IMR-90 (cell line): ENCODE measurements at regions not wholly inside any gene's neighbourhood (a gene's known extent, or its start where the extent isn't known, plus 50 kb on each side); places are given as distances from the start of the nearest gene placed in this dataset.

ENCODE experiments used
- ATAC-seq: fragments of 200-7000 bp; cut with Tn5 transposase; 2 replicates; pipeline ENCODE4 v1.9.1; 2020; ENCODE audit warnings: low read depth, mild to moderate bottlenecking, moderate library complexity
- BruUV-seq: library from RNA; stranded (reverse); fragments of 400-500 nt; replicated peaks from 2 replicates; lab custom pipeline; 2021; lab: Mats Ljungman, UMichigan
- CTCF ChIA-PET: fragments of 300-600 bp; formaldehyde crosslinking; extraction: SDS; loops from one replicate; lab custom pipeline; 2021; ENCODE audit warnings: antibody characterized with exemption; lab: Yijun Ruan, JAX
- POLR2A ChIA-PET: fragments of 300-600 bp; sonication (Branson Sonifier 250); formaldehyde crosslinking; loops from one replicate; lab custom pipeline; 2022; ENCODE audit warnings: antibody characterized with exemption; ENCODE audit not compliant: unreplicated experiment; lab: Charles Lee
- DNase-seq: peaks from one replicate; pipeline ENCODE4 v3.0.0; 2013
- H2AFZ ChIP-seq: replicated peaks from 2 replicates; pipeline ENCODE3; 2013; ENCODE audit warnings: low read length, mild to moderate bottlenecking; ENCODE audit not compliant: poor library complexity
- H2AK5ac ChIP-seq: 2 replicates; pipeline ENCODE4 v1.6.1; 2013; ENCODE audit warnings: low read depth, low read length, inconsistent platforms
- H2AK9ac ChIP-seq: replicated peaks from 2 replicates; pipeline ENCODE3; 2013; ENCODE audit warnings: mild to moderate bottlenecking, low read depth, low read length, moderate library complexity; ENCODE audit not compliant: poor library complexity
- H2BK120ac ChIP-seq: 2 replicates; pipeline ENCODE4 v1.6.1; 2013; ENCODE audit warnings: low read depth, low read length, inconsistent platforms
- H2BK15ac ChIP-seq: 3 replicates; pipeline ENCODE4 v1.6.1; 2013; ENCODE audit warnings: low read depth, low read length, inconsistent platforms
- H2BK20ac ChIP-seq: 2 replicates; pipeline ENCODE4 v1.6.1; 2013; ENCODE audit warnings: low read depth, mild to moderate bottlenecking, inconsistent platforms, low read length, moderate library complexity
- H2BK5ac ChIP-seq: 2 replicates; pipeline ENCODE4 v1.6.1; 2013; ENCODE audit warnings: mild to moderate bottlenecking, low read depth, low read length, inconsistent platforms; ENCODE audit not compliant: poor library complexity, severe bottlenecking
- H3K14ac ChIP-seq: replicated peaks from 2 replicates; pipeline ENCODE4 v1.6.1; 2013; ENCODE audit warnings: low read depth, low read length, inconsistent platforms
- H3K18ac ChIP-seq: 2 replicates; pipeline ENCODE4 v1.6.1; 2013; ENCODE audit warnings: low read depth, low read length, control low read depth
- H3K23ac ChIP-seq: 2 replicates; pipeline ENCODE4 v1.6.1; 2013; ENCODE audit warnings: low read depth, low read length, inconsistent platforms
- H3K27ac ChIP-seq: 2 replicates; pipeline ENCODE4 v1.5.1; 2013; ENCODE audit warnings: mild to moderate bottlenecking, control low read depth, low read length; ENCODE audit not compliant: insufficient read depth
- H3K27me3 ChIP-seq: 2 replicates; pipeline ENCODE4 v1.6.1; 2013; ENCODE audit warnings: low read length; ENCODE audit not compliant: control insufficient read depth, insufficient read depth
- H3K36me3 ChIP-seq: 2 replicates; pipeline ENCODE4 v1.6.1; 2013; ENCODE audit warnings: low read length, mixed read lengths; ENCODE audit not compliant: control insufficient read depth, insufficient read depth
- H3K4ac ChIP-seq: 2 replicates; pipeline ENCODE4 v1.6.1; 2013; ENCODE audit warnings: low read depth, low read length, inconsistent platforms
- H3K4me1 ChIP-seq: 2 replicates; pipeline ENCODE4 v1.6.1; 2013; ENCODE audit warnings: low read length, mixed read lengths; ENCODE audit not compliant: control insufficient read depth, insufficient read depth
- H3K4me2 ChIP-seq: 2 replicates; pipeline ENCODE4 v1.6.1; 2013; ENCODE audit warnings: low read depth, mild to moderate bottlenecking, control low read depth, low read length, moderate library complexity
- H3K4me3 ChIP-seq: 2 replicates; pipeline ENCODE4 v1.5.1; 2013; ENCODE audit warnings: low read depth, mild to moderate bottlenecking, control low read depth, low read length, moderate library complexity; ENCODE audit not compliant: insufficient read depth
- H3K56ac ChIP-seq: 2 replicates; pipeline ENCODE4 v1.6.1; 2013; ENCODE audit warnings: low read length, inconsistent platforms; ENCODE audit not compliant: insufficient read depth; ENCODE audit errors: extremely low read depth
- H3K79me1 ChIP-seq, 2 experiments: 2 replicates each; pipeline ENCODE4 v1.6.1; 2013; ENCODE audit warnings: low read length in 2 of 2, inconsistent platforms in 1 of 2, low read depth in 1 of 2
- H3K9ac ChIP-seq: 2 replicates; pipeline ENCODE4 v1.6.1; 2013; ENCODE audit warnings: low read depth, low read length, control low read depth
- H3K9me1 ChIP-seq: 2 replicates; pipeline ENCODE4 v1.6.1; 2013; ENCODE audit warnings: low read length, inconsistent platforms; ENCODE audit not compliant: insufficient read depth
- H3K9me3 ChIP-seq: 2 replicates; pipeline ENCODE4 v1.6.1; 2013; ENCODE audit warnings: low read length; ENCODE audit not compliant: control insufficient read depth, insufficient read depth
- H4K20me1 ChIP-seq: 2 replicates; pipeline ENCODE4 v1.6.1; 2013; ENCODE audit warnings: low read length, inconsistent platforms; ENCODE audit not compliant: insufficient read depth
- H4K5ac ChIP-seq: 2 replicates; pipeline ENCODE4 v1.6.1; 2013; ENCODE audit warnings: mild to moderate bottlenecking, low read depth, low read length, control low read depth
- H4K8ac ChIP-seq, 2 experiments: 2 replicates each; pipeline ENCODE4 v1.6.1; 2013; ENCODE audit warnings: low read depth in 2 of 2, low read length in 2 of 2, control low read depth in 1 of 2, inconsistent platforms in 1 of 2
- H4K91ac ChIP-seq: 2 replicates; pipeline ENCODE4 v1.6.1; 2013; ENCODE audit warnings: low read depth, low read length, inconsistent platforms; ENCODE audit not compliant: insufficient read depth
- BHLHE40 ChIP-seq: fragments of 150-350 bp; IDR thresholded peaks from 2 replicates; pipeline ENCODE4 v1.6.1; 2016; ENCODE audit warnings: mild to moderate bottlenecking, low read depth, low read length
- CEBPB ChIP-seq: IDR thresholded peaks from 2 replicates; pipeline ENCODE4 v1.6.1; 2012; ENCODE audit warnings: low read depth, low read length, improper control_type of control experiment
- CHD1 ChIP-seq: IDR thresholded peaks from 2 replicates; pipeline ENCODE4 v1.6.1; 2012; ENCODE audit warnings: low read depth, low read length, improper control_type of control experiment
- CTCF ChIP-seq: conservative IDR thresholded peaks from 2 replicates; pipeline ENCODE4 v1.5.1; 2012; ENCODE audit warnings: mild to moderate bottlenecking, low read depth, low read length, improper control_type of control experiment
- FOS ChIP-seq: fragments of 150-350 bp; IDR thresholded peaks from 2 replicates; pipeline ENCODE4 v1.6.1; 2016; ENCODE audit warnings: low read depth, low read length
- MAFK ChIP-seq: IDR thresholded peaks from 2 replicates; pipeline ENCODE4 v1.6.1; 2012; ENCODE audit warnings: low read depth, low read length, improper control_type of control experiment
- MAZ ChIP-seq: IDR thresholded peaks from 2 replicates; pipeline ENCODE4 v1.6.1; 2012; ENCODE audit warnings: low read depth, mild to moderate bottlenecking, low read length, improper control_type of control experiment, moderate library complexity, borderline replicate concordance
- MXI1 ChIP-seq: IDR thresholded peaks from 2 replicates; pipeline ENCODE4 v1.6.1; 2012; ENCODE audit warnings: low read depth, mild to moderate bottlenecking, low read length, moderate library complexity, borderline replicate concordance
- NFE2L2 ChIP-seq: fragments of 150-350 bp; IDR thresholded peaks from 2 replicates; pipeline ENCODE4 v1.6.1; 2016; ENCODE audit warnings: low read depth, mild to moderate bottlenecking, low read length
- POLR2A ChIP-seq: IDR thresholded peaks from 2 replicates; pipeline ENCODE4 v1.6.1; 2012; ENCODE audit warnings: mild to moderate bottlenecking, low read depth, low read length
- RAD21 ChIP-seq: IDR thresholded peaks from 2 replicates; pipeline ENCODE4 v1.6.1; 2012; ENCODE audit warnings: low read length, improper control_type of control experiment
- RCOR1 ChIP-seq: IDR thresholded peaks from 2 replicates; pipeline ENCODE4 v1.6.1; 2012; ENCODE audit warnings: mild to moderate bottlenecking, low read length, improper control_type of control experiment; ENCODE audit not compliant: insufficient replicate concordance
- RFX5 ChIP-seq: IDR thresholded peaks from 2 replicates; pipeline ENCODE4 v1.8.0; 2012; ENCODE audit warnings: low read depth, mild to moderate bottlenecking, low read length, moderate library complexity
- SMC3 ChIP-seq: fragments of 150-350 bp; IDR thresholded peaks from 2 replicates; pipeline ENCODE4 v1.6.1; 2016; ENCODE audit warnings: low read depth, mild to moderate bottlenecking, antibody characterized with exemption, low read length, moderate library complexity
- USF2 ChIP-seq: fragments of 150-350 bp; IDR thresholded peaks from 2 replicates; pipeline ENCODE4 v1.6.1; 2017; ENCODE audit warnings: mild to moderate bottlenecking, antibody characterized with exemption, low read length, low read depth
- dilution Hi-C: fragments of 300-500 bp; cut with HindIII; formaldehyde crosslinking; loops from one replicate; pipeline ENCODE4 v1.14.3; 2018; ENCODE audit warnings: low sequenced_read_pairs; ENCODE audit not compliant: unreplicated experiment
- in situ Hi-C: fragments of 300-500 bp; cut with MboI; formaldehyde crosslinking; loops from 3 replicates; pipeline ENCODE4 v1.14.3; 2019; ENCODE audit warnings: low sequenced_read_pairs, inconsistent platforms, mixed read lengths
- intact Hi-C: fragments of 100-400 bp; cut with micrococcal nuclease; formaldehyde crosslinking; loops from 2 replicates; pipeline ENCODE4 v1.10.0; 2022
- TF ChIP-seq, protein P1 (sequence below): fragments of 150-350 bp; IDR thresholded peaks from 2 replicates; pipeline ENCODE4 v1.6.1; 2016; ENCODE audit warnings: low read depth, mild to moderate bottlenecking, low read length, moderate library complexity, borderline replicate concordance

DNA sequence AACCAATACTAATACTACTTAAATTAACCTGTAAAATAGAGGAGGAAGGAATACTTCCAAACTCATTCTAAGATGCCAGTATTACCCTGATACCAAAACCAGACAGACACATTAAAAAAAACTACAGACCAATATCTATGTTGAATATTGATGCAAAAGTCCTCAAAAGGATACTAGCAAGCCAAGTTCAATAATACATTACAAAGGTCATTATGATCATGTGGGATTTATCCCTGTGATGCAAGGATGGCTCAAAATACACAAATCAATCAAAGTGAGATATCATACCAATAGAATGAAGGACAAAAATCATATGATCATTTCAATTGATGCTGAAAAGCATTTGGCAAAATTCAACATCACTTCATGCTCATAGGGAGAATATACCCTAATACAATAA is 97.2 kb upstream of the ATXN7L3B start:
- intact Hi-C loops (no loop called here), dilution Hi-C loops (no loop called here), in situ Hi-C loops (no loop called here)
- ChIA-PET POLR2A (no interaction called here), CTCF (no interaction called here)
- no peak overlapping the region for H2BK15ac ChIP-seq
- H3K4me1 ChIP-seq = no peaks in the 10 kb centered on the region
- no peak overlapping the region for H2AFZ ChIP-seq
- H3K4me2 ChIP-seq = no peak overlapping the region
- no peaks in the 10 kb centered on the region for H3K9me3 ChIP-seq
- H3K56ac ChIP-seq = no peak overlapping the region
- DNase-seq = no peak
- no peak overlapping the region for H2AK5ac ChIP-seq
- no peak overlapping the region for H2AK9ac ChIP-seq
- H4K5ac ChIP-seq = no peak overlapping the region
- no peaks in the 10 kb centered on the region for H3K79me1 ChIP-seq
- no peak overlapping the region for H3K23ac ChIP-seq
- no peak overlapping the region for H2BK20ac ChIP-seq
- no peak for ATAC-seq
- no peak overlapping the region for H3K14ac ChIP-seq
- no peak overlapping the region for H2BK120ac ChIP-seq
- no peak overlapping the region for H4K91ac ChIP-seq
- no peak overlapping the region for H3K27ac ChIP-seq
- no peaks in the 10 kb centered on the region for H3K9me1 ChIP-seq
- H3K4me3 ChIP-seq = no peak overlapping the region
- H3K27me3 ChIP-seq = no peaks in the 10 kb centered on the region
- no peak overlapping the region for H2BK5ac ChIP-seq
- H3K9ac ChIP-seq = no peak overlapping the region
- H3K4ac ChIP-seq = no peak overlapping the region
- H3K18ac ChIP-seq = no peak overlapping the region
- no peaks in the 10 kb centered on the region for H4K20me1 ChIP-seq
- no peak overlapping the region for H4K8ac ChIP-seq
- H3K36me3 ChIP-seq = no peaks in the 10 kb centered on the region
- TF ChIP-seq BHLHE40 (no peak), RCOR1 (no peak), CTCF (no peak), MXI1 (no peak), CHD1 (no peak), FOS (no peak), RAD21 (no peak), SMC3 (no peak), CEBPB (no peak), USF2 (no peak), RFX5 (no peak), POLR2A (no peak), MAFK (no peak), MAZ (no peak), NFE2L2 (no peak)
- TF ChIP-seq, protein P1, sequence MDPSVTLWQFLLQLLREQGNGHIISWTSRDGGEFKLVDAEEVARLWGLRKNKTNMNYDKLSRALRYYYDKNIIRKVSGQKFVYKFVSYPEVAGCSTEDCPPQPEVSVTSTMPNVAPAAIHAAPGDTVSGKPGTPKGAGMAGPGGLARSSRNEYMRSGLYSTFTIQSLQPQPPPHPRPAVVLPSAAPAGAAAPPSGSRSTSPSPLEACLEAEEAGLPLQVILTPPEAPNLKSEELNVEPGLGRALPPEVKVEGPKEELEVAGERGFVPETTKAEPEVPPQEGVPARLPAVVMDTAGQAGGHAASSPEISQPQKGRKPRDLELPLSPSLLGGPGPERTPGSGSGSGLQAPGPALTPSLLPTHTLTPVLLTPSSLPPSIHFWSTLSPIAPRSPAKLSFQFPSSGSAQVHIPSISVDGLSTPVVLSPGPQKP = no peak
- no TSS peak for BruUV-seq
